Thyroid gland (tissue), 4 donors: ENCODE measurements at regions not wholly inside any gene's neighbourhood (a gene's known extent, or its start where the extent isn't known, plus 50 kb on each side); places are given as distances from the start of the nearest gene placed in this dataset.

Experiments
- CTCF ChIP-seq, 6 experiments: fragments of 200-600 bp in 3 of 6; fragments of 450-650 bp in 3 of 6; sonication (generic) in 3 of 6; IDR thresholded peaks; one replicate each; pipeline ENCODE4 v1.5.1; 2016 to 2019; ENCODE audit warnings: antibody characterized with exemption in 6 of 6, mild to moderate bottlenecking in 2 of 6, inconsistent platforms in 1 of 6, moderate library complexity in 1 of 6
- POLR2A ChIP-seq, 2 donors: fragments of 450-650 bp; IDR thresholded peaks; one replicate each; pipeline ENCODE4 v1.6.1; 2017; ENCODE audit warnings: antibody characterized with exemption in 2 of 2, mild to moderate bottlenecking in 2 of 2, moderate library complexity in 1 of 2

- TF ChIP-seq CTCF (IDR thresholded peaks at IDR 0.05) (no peak), POLR2A (IDR thresholded peaks at IDR 0.05) (no peak)
These were observed 118.6 kb upstream of the MXRA5 start for GRCh38 chrX:3465017-3465416.
